HepG2 (cell line): ENCODE measurements at regions not wholly inside any gene's neighbourhood (a gene's known extent, or its start where the extent isn't known, plus 50 kb on each side); places are given as distances from the start of the nearest gene placed in this dataset.

Experiments
- BATF2 ChIP-seq: sonication (generic); formaldehyde crosslinking; IDR thresholded peaks from 2 replicates; pipeline ENCODE4 v1.8.0; 2022; ENCODE audit warnings: mild to moderate bottlenecking, missing genetic modification reagents, moderate library complexity
- EZH2 ChIP-seq: conservative IDR thresholded peaks from 2 replicates; pipeline ENCODE4 v1.6.1; 2012; ENCODE audit warnings: mild to moderate bottlenecking, low read depth, low read length, moderate library complexity
- GATA4 ChIP-seq: sonication (generic); IDR thresholded peaks from 2 replicates; pipeline ENCODE4 v1.6.1; 2016; ENCODE audit warnings: antibody characterized with exemption, low read depth, borderline replicate concordance
- GTF2F1 ChIP-seq: fragments of 150-350 bp; IDR thresholded peaks from 2 replicates; pipeline ENCODE4 v1.6.1; 2014; ENCODE audit warnings: low read length
- HMG20A ChIP-seq: IDR thresholded peaks from 2 replicates; pipeline ENCODE4 v1.6.1; 2016; ENCODE audit warnings: borderline replicate concordance
- HNF1B ChIP-seq: sonication (generic); formaldehyde crosslinking; IDR thresholded peaks from 2 replicates; pipeline ENCODE4 v1.5.1; 2020; ENCODE audit warnings: mild to moderate bottlenecking, moderate library complexity, missing genetic modification reagents
- PAX8 ChIP-seq: sonication (generic); formaldehyde crosslinking; IDR thresholded peaks from 2 replicates; pipeline ENCODE4 v1.8.0; 2022; ENCODE audit warnings: mild to moderate bottlenecking, missing genetic modification reagents, borderline replicate concordance
- PPARG ChIP-seq: conservative IDR thresholded peaks from 2 replicates; pipeline ENCODE4 v1.6.1; 2016; ENCODE audit warnings: missing biosample characterization, missing genetic modification reagents
- SMARCE1 ChIP-seq: fragments of 450-650 bp; IDR thresholded peaks from 2 replicates; pipeline ENCODE4 v1.6.1; 2017; ENCODE audit warnings: borderline replicate concordance
- ZNF207 ChIP-seq: fragments of 450-650 bp; IDR thresholded peaks from 2 replicates; pipeline ENCODE4 v1.6.1; 2016; ENCODE audit warnings: antibody characterized with exemption, borderline replicate concordance
- ZNF432 ChIP-seq: sonication (generic); formaldehyde crosslinking; IDR thresholded peaks from 2 replicates; pipeline ENCODE4 v1.5.0; 2020; ENCODE audit warnings: missing genetic modification reagents, mild to moderate bottlenecking, borderline replicate concordance
- ZSCAN5A ChIP-seq: sonication (generic); formaldehyde crosslinking; IDR thresholded peaks from 2 replicates; pipeline ENCODE4 v1.8.0; 2022; ENCODE audit warnings: mild to moderate bottlenecking, missing genetic modification reagents, borderline replicate concordance
- TF ChIP-seq, protein P1 (sequence below), 2 experiments: sonication (generic) in 1 of 2; formaldehyde crosslinking in 1 of 2; IDR thresholded peaks; 2 replicates each; pipeline versions ENCODE4 v1.6.1 to v1.9.0; 2014 to 2022; ENCODE audit warnings: antibody characterized with exemption in 1 of 2, borderline replicate concordance in 1 of 2, inconsistent platforms in 1 of 2, low read depth in 1 of 2, missing genetic modification reagents in 1 of 2
- TF ChIP-seq, protein P2 (sequence below): sonication (generic); formaldehyde crosslinking; IDR thresholded peaks from 2 replicates; pipeline ENCODE4 v1.5.0; 2020; ENCODE audit warnings: mild to moderate bottlenecking, missing genetic modification reagents
- TF ChIP-seq, protein P3 (sequence below): sonication (generic); formaldehyde crosslinking; IDR thresholded peaks from 2 replicates; pipeline ENCODE4 v1.5.1; 2020; ENCODE audit warnings: missing genetic modification reagents, mild to moderate bottlenecking, borderline replicate concordance

DNA sequence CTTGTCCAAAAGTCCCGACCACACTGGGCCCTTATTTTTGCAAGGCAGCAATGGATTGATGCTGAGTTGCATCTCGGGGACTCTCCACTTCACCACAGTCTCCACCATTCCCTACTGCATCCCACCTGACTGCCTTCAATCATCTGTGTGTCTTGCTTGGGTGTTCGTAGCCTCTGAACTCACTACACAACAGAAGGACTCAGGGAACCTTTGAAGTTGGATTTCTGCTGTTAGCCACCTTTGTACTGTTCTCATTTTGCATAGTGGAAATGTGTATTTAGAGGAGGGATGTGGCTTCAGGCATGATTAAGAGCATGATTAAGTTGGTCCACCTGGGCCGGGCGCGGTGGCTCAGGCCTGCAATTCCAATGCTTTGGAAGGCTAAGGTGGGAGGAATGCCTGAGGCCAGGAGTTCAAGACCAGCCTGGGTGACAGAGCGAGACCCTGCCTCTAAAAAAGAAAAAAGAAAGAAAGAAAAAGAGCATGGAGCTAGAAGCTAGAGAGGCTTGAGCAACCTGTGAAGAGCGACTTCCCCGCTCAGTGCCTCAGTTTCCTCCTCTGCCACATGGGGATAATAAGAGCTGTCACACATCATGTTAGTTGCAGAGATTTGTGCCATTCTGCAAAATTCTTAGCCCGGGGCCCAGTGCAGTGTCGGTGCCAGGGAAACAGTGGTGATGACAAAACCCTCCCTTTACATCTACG, 121.3 kb upstream of the PTPN1 start (continued):
- TF ChIP-seq, protein P1, sequence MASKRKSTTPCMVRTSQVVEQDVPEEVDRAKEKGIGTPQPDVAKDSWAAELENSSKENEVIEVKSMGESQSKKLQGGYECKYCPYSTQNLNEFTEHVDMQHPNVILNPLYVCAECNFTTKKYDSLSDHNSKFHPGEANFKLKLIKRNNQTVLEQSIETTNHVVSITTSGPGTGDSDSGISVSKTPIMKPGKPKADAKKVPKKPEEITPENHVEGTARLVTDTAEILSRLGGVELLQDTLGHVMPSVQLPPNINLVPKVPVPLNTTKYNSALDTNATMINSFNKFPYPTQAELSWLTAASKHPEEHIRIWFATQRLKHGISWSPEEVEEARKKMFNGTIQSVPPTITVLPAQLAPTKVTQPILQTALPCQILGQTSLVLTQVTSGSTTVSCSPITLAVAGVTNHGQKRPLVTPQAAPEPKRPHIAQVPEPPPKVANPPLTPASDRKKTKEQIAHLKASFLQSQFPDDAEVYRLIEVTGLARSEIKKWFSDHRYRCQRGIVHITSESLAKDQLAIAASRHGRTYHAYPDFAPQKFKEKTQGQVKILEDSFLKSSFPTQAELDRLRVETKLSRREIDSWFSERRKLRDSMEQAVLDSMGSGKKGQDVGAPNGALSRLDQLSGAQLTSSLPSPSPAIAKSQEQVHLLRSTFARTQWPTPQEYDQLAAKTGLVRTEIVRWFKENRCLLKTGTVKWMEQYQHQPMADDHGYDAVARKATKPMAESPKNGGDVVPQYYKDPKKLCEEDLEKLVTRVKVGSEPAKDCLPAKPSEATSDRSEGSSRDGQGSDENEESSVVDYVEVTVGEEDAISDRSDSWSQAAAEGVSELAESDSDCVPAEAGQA (IDR thresholded peaks at IDR 0.05; ENCODE audit: low read depth), result peak; percentile 14; the same call in 1 of the 2 replicates
- TF ChIP-seq, protein P1 (CRISPR knock-in tag; IDR thresholded peaks at IDR 0.05; ENCODE audit: borderline replicate concordance), result no peak
- TF ChIP-seq, protein P2, sequence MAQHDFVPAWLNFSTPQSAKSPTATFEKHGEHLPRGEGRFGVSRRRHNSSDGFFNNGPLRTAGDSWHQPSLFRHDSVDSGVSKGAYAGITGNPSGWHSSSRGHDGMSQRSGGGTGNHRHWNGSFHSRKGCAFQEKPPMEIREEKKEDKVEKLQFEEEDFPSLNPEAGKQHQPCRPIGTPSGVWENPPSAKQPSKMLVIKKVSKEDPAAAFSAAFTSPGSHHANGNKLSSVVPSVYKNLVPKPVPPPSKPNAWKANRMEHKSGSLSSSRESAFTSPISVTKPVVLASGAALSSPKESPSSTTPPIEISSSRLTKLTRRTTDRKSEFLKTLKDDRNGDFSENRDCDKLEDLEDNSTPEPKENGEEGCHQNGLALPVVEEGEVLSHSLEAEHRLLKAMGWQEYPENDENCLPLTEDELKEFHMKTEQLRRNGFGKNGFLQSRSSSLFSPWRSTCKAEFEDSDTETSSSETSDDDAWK, result no peak
- TF ChIP-seq GATA4, result peak; percentile 71; the same call in 1 of the 2 replicates
- TF ChIP-seq SMARCE1, result no peak
- peak; percentile 74 for TF ChIP-seq HNF1B (CRISPR knock-in tag)
- peak; percentile 89 for TF ChIP-seq PPARG (CRISPR knock-in tag)
- peak; percentile 84; the same call in 1 of the 2 replicates for TF ChIP-seq ZSCAN5A
- TF ChIP-seq GTF2F1, result peak; percentile 76
- peak; percentile 76; the same call in 1 of the 2 replicates for TF ChIP-seq HMG20A (CRISPR knock-in tag)
- no peak for TF ChIP-seq ZNF207
- TF ChIP-seq, protein P3, sequence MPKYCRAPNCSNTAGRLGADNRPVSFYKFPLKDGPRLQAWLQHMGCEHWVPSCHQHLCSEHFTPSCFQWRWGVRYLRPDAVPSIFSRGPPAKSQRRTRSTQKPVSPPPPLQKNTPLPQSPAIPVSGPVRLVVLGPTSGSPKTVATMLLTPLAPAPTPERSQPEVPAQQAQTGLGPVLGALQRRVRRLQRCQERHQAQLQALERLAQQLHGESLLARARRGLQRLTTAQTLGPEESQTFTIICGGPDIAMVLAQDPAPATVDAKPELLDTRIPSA (CRISPR knock-in tag), result no peak
- TF ChIP-seq ZNF432 (CRISPR knock-in tag), result no peak
- no peak for TF ChIP-seq PAX8 (CRISPR knock-in tag)
- no peak for TF ChIP-seq BATF2 (CRISPR knock-in tag)
- no peak for TF ChIP-seq EZH2
